Esophagus squamous epithelium (tissue), 5 donors: ENCODE measurements at regions not wholly inside any gene's neighbourhood (a gene's known extent, or its start where the extent isn't known, plus 50 kb on each side); places are given as distances from the start of the nearest gene placed in this dataset.
A peak's percentile ranks its signal among the peaks of the same experiment; 100 is the strongest.

Experiments used
- DNase-seq: peaks from one replicate; lab custom pipeline; 2025; lab: John Stamatoyannopoulos, UW
- H3K27ac ChIP-seq, 4 donors: fragments of 200-600 bp; sonication (generic); one replicate each; pipeline ENCODE4 v1.5.1; 2016 to 2019; ENCODE audit warnings: mild to moderate bottlenecking in 1 of 4
- H3K27me3 ChIP-seq, 4 donors: fragments of 200-600 bp; sonication (generic); 1 replicate in 3 of 4; 2 replicates in 1 of 4; pipeline versions ENCODE4 v1.5.1 to v1.6.0; 2017 to 2021; ENCODE audit warnings: antibody characterized with exemption in 1 of 4
- H3K36me3 ChIP-seq, 3 donors: fragments of 200-600 bp; sonication (generic); one replicate each; pipeline ENCODE4 v1.5.1; 2016 to 2019
- H3K4me1 ChIP-seq, 3 donors: fragments of 200-600 bp; sonication (generic); one replicate each; pipeline ENCODE4 v1.5.1; 2017 to 2019
- H3K4me3 ChIP-seq, 4 donors: fragments of 200-600 bp; sonication (generic); 1 replicate in 3 of 4; 2 replicates in 1 of 4; pipeline ENCODE4 v1.5.1; 2016 to 2019; ENCODE audit warnings: mild to moderate bottlenecking in 2 of 4, moderate library complexity in 1 of 4
- H3K9me3 ChIP-seq, 3 donors: fragments of 200-600 bp; sonication (generic); one replicate each; pipeline ENCODE4 v1.5.1; 2016 to 2019
- POLR2A ChIP-seq, 4 donors: fragments of 450-650 bp; IDR thresholded peaks; one replicate each; pipeline ENCODE4 v1.6.1; 2017; ENCODE audit warnings: antibody characterized with exemption in 4 of 4, mild to moderate bottlenecking in 4 of 4, moderate library complexity in 3 of 4
- WGBS, 2 donors: methylation state at CpG; one replicate each; pipeline ENCODE4 v1.1.5; 2018; 5-methylcytosine and 5-hydroxymethylcytosine counted together
- intact Hi-C: fragments of 100-400 bp; cut with DNase I; formaldehyde crosslinking; loops from one replicate; pipeline ENCODE4 v1.15.0; 2022
- TF ChIP-seq, protein P1 (sequence below), 6 experiments: fragments of 450-650 bp in 4 of 6; fragments of 200-600 bp in 2 of 6; sonication (generic) in 2 of 6; IDR thresholded peaks; one replicate each; pipeline ENCODE4 v1.5.1; 2016 to 2019; ENCODE audit warnings: antibody characterized with exemption in 6 of 6, mild to moderate bottlenecking in 4 of 6, moderate library complexity in 4 of 6
- donor health status: DM: yes; HTN: yes; CAD: no.

GRCh38 chr3:28907616-28908015 lies 373.3 kb upstream of the RBMS3 start:
- no peaks in the 10 kb centered on the region for H3K27me3 ChIP-seq
- no peak overlapping the region for H3K4me3 ChIP-seq
- no peaks in the 10 kb centered on the region for H3K36me3 ChIP-seq
- H3K9me3 ChIP-seq = peaks cover 0 to 5% (median 0%) of the 10 kb centered on the region in 3 donors
- intact Hi-C loops = no loop called here
- WGBS, 2 donors = 84 to 90% methylated on average over 3 of the region's 3 CpGs
- TF ChIP-seq POLR2A (IDR thresholded peaks at IDR 0.05) = no peak
- TF ChIP-seq, protein P1, sequence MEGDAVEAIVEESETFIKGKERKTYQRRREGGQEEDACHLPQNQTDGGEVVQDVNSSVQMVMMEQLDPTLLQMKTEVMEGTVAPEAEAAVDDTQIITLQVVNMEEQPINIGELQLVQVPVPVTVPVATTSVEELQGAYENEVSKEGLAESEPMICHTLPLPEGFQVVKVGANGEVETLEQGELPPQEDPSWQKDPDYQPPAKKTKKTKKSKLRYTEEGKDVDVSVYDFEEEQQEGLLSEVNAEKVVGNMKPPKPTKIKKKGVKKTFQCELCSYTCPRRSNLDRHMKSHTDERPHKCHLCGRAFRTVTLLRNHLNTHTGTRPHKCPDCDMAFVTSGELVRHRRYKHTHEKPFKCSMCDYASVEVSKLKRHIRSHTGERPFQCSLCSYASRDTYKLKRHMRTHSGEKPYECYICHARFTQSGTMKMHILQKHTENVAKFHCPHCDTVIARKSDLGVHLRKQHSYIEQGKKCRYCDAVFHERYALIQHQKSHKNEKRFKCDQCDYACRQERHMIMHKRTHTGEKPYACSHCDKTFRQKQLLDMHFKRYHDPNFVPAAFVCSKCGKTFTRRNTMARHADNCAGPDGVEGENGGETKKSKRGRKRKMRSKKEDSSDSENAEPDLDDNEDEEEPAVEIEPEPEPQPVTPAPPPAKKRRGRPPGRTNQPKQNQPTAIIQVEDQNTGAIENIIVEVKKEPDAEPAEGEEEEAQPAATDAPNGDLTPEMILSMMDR (IDR thresholded peaks at IDR 0.05) = no peak
- H3K4me1 ChIP-seq = no peaks in the 10 kb centered on the region
- H3K27ac ChIP-seq = no peak overlapping the region
- no peak for DNase-seq

- Histone ChIP-seq H3K27me3 (no peaks in the 10 kb centered on the region), H3K36me3 (no peaks in the 10 kb centered on the region), H3K27ac (no peak overlapping the region), H3K9me3 (no peaks in the 10 kb centered on the region), H3K4me1 (peaks cover 0 to 11% (median 0%) of the 10 kb centered on the region in 3 donors), H3K4me3 (no peak overlapping the region)
- DNase-seq = no peak
- whole genome bisulfite sequencing, 2 donors = 77 to 81% methylated on average over 6 of the region's 6 CpGs
- TF ChIP-seq POLR2A (IDR thresholded peaks at IDR 0.05) = no peak
- TF ChIP-seq, protein P1 (IDR thresholded peaks at IDR 0.05) = no peak
- intact Hi-C loops = no loop called here
These were observed 368.6 kb upstream of the RBMS3 start for GRCh38 chr3:28912120-28912885.

GRCh38 chr3:28915741-28916500 lies 364.9 kb upstream of the RBMS3 start:
- intact Hi-C loops = no loop called here
- Histone ChIP-seq H3K9me3 (no peaks in the 10 kb centered on the region), H3K4me3 (peak overlapping the region in 3 of 4 donors; percentile 4 to 52 (median 20)), H3K36me3 (no peaks in the 10 kb centered on the region), H3K4me1 (peaks cover 0 to 11% (median 0%) of the 10 kb centered on the region in 3 donors), H3K27me3 (no peaks in the 10 kb centered on the region), H3K27ac (peak overlapping the region; percentile 30 to 66 (median 60))
- DNase-seq = no peak
- no peak for TF ChIP-seq POLR2A (IDR thresholded peaks at IDR 0.05)
- TF ChIP-seq, protein P1 (IDR thresholded peaks at IDR 0.05) = no peak
- 37 to 41% methylated on average over 8 of the region's 8 CpGs for WGBS, 2 donors

DNA sequence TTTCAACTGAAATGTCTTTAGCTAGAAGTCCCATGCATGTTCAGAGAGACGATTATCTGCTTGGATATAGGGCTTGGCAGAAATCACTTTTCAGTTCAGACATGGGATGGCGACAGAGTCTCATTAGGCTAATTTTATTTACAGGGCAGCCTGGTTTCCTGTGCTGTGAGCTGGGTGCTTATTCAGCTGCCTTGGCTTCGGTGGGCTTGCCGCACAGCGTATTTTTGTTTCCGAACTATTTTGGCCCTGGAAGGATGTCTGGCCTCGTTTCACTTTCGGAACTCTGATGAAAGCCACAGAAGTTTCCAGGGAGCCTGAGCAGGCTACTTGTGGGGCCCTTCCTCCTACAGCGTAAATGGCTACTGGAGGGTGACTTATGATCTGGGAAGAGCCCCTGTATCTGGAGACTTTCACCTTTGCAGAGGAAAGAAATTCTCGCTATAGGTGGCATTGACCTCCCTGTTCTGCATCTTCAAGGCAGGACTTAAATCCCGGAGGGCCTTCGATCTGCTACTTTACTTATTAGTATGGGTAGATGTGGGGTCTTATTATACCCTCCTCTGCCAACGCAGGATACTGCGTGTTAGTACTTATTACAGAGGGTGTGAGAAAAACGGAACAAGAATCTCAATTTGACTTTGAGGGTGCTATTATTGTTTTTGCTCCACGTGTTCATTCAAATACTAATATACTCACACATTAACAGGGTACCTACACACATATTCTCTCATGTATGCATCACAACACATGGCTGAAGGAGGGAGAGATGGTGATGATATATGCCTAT lies 364.0 kb upstream of the RBMS3 start:
- Histone ChIP-seq H3K4me3 (peak overlapping the region in 3 of 4 donors; percentile 4 to 52 (median 20)), H3K36me3 (no peaks in the 10 kb centered on the region), H3K27me3 (no peaks in the 10 kb centered on the region), H3K27ac (peak overlapping the region in 3 of 4 donors; percentile 56 to 66 (median 64)), H3K9me3 (no peaks in the 10 kb centered on the region), H3K4me1 (peaks cover 0 to 11% (median 0%) of the 10 kb centered on the region in 3 donors)
- DNase-seq = no peak
- WGBS, 2 donors = 51 to 61% methylated on average over 15 to 16 of the region's 16 CpGs
- intact Hi-C loops = no loop called here
- TF ChIP-seq POLR2A (IDR thresholded peaks at IDR 0.05) = no peak
- TF ChIP-seq, protein P1 (IDR thresholded peaks at IDR 0.05) = peak in 5 of 6 experiments; percentile 6 to 45 (median 37)
